ENCODE measurements at regions not wholly inside any gene's neighbourhood (a gene's known extent, or its start where the extent isn't known, plus 50 kb on each side); places are given as distances from the start of the nearest gene placed in this dataset.

DNA sequence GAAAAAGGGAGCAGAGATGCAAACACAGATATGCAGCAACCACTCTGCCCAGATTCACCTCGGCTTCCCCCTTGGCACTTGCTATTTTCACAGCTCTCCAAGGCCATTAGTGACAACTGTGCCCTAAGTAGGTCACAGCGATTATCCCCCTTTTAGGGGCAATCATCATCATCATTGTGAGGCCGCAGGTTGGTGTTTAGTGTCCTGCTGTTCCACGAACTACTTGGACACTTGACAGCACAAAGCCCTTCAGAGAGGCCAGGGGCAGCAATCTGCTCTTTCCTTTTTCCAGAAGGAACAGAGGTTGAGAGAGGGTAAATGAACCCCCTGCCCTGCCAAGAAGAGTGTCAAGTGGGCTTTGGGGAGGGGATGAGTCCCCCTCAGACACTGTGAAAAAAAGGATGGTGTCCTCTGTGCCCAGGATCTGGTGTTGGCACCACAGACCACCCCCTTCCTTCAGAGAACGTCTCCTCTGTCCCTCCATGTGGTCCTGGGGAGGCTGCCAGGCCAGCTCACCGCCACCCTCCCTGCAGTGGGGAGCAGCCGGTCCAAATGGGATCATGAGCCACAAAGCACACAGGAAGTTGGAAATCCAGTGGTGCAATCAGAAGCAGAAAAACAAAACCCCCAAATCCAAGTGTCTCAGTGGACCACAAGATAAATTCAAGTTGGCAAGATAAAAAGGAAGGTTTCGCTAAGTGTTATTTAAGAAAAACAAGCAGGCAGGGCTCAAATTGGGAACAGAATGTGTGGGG, 78.4 kb upstream of the MED9 start:
- H3K27ac ChIP-seq, result no peak overlapping the region
- TF ChIP-seq, protein P1, sequence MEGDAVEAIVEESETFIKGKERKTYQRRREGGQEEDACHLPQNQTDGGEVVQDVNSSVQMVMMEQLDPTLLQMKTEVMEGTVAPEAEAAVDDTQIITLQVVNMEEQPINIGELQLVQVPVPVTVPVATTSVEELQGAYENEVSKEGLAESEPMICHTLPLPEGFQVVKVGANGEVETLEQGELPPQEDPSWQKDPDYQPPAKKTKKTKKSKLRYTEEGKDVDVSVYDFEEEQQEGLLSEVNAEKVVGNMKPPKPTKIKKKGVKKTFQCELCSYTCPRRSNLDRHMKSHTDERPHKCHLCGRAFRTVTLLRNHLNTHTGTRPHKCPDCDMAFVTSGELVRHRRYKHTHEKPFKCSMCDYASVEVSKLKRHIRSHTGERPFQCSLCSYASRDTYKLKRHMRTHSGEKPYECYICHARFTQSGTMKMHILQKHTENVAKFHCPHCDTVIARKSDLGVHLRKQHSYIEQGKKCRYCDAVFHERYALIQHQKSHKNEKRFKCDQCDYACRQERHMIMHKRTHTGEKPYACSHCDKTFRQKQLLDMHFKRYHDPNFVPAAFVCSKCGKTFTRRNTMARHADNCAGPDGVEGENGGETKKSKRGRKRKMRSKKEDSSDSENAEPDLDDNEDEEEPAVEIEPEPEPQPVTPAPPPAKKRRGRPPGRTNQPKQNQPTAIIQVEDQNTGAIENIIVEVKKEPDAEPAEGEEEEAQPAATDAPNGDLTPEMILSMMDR (conservative IDR thresholded peaks at IDR 0.05), result no peak
- no peak for TF ChIP-seq ZFX (IDR thresholded peaks at IDR 0.05)

DNA sequence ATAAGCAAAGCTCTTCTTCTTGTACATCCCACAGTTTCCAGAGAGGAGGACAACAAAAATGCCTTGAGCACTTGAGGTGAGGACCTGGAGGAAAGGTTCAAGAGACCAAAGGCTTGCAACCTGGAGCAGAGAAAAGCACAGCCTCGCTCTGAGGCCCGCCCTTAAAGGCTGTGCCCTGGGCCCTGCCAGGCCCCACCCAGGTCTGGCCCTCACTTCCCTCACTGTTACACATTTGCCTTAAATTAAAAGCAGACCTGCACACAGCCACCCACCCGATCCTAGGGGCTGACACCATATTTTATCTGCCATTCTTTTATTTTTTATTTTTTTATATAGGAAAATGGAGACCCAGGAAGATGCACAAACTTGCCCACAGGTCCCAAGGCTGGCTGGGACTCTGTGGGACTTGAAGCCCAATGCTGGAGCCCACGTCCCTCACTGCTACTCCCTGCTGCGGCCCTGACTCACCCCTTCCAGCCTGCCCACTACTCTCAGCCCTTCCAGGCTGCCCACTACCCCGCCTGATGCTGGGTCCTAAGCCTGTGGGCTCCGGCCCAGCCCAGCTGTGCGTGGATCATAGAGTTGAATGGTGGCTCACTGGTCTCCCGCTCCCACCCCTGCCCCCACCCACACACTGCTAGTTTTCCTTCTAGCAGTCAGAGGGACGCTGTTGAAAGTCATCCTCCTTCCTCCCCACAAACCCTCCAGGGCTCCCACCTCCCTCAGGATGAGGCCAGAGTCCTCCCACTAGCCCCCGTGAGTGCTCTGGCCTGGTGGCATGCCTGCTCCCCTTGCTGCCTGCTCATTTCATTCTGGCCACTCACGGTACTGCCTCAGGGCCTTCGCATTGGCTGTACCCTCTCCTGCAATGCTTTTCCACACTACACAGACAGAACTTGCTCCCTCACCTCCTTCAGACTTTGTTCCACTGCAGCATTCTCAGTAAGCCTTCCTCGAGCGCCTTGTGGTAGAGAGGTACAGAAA, 77.6 kb upstream of the MED9 start:
- no peak for TF ChIP-seq ZFX (IDR thresholded peaks at IDR 0.05)
- TF ChIP-seq, protein P1 (conservative IDR thresholded peaks at IDR 0.05), result no peak
- no peak overlapping the region for H3K27ac ChIP-seq

DNA sequence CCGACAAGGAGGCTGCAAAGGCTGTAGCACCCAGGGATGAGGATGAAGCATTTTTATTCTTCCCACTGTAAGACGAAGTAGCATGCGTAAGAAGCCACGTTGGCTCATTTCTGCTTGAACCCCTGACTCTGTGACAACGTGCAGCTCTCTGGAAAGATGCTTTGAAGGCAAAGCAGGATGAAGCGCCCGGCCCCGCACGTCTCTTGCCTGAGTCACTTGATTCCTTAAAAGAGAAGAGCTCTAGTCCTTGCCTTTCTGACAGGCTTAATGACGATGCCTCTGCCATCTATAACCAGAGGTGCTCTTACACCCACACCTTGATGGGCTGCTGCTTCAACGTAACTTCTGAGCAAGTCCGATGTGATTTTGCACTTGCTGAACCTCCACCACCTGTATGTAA, 76.7 kb upstream of the MED9 start:
- TF ChIP-seq, protein P1 (conservative IDR thresholded peaks at IDR 0.05), result no peak
- no peak for TF ChIP-seq ZFX (IDR thresholded peaks at IDR 0.05)
- H3K27ac ChIP-seq, result no peak overlapping the region

DNA sequence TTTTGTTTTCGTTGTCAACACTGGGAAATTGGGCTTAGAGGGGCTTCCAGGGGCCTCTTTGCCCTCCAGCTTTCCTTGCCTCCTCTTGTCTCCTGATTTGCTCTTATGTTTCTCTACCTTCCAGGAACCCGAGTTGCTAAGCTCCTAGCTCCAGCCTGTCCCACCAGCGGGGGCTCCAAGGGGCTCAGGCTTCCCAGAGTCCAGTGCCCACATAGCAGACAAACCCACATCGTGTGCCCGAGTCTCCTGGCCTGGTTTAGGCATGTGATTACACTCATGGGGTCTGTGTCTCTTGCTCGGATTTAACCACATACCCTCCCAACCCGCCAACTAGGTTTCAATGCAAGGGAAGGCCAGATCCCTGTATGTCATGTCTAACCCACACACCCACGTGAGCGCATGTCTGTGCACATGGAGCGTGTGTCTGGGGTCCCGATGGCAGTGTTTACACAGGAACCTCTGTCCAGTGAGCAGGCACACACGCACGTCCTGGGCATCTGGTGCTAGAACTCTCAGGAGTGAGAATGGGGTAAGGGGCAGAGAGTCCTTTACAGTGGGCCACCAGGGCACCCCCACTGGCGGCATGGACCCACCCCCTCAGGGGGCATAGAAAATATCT, 76.1 kb upstream of the MED9 start:
- no peak for TF ChIP-seq ZFX (IDR thresholded peaks at IDR 0.05)
- TF ChIP-seq, protein P1 (conservative IDR thresholded peaks at IDR 0.05), result no peak
- H3K27ac ChIP-seq, result no peak overlapping the region

GRCh38 chr17:17401271-17401781, 75.5 kb upstream of the MED9 start:
- TF ChIP-seq, protein P1 (conservative IDR thresholded peaks at IDR 0.05), result no peak
- no peak for TF ChIP-seq ZFX (IDR thresholded peaks at IDR 0.05)
- H3K27ac ChIP-seq, result no peak overlapping the region

GRCh38 chr17:17402558-17402957, 74.2 kb upstream of the MED9 start:
- no peak for TF ChIP-seq ZFX (IDR thresholded peaks at IDR 0.05)
- TF ChIP-seq, protein P1 (conservative IDR thresholded peaks at IDR 0.05), result no peak
- no peak overlapping the region for H3K27ac ChIP-seq
